HEK293 (cell line): ENCODE measurements at regions not wholly inside any gene's neighbourhood (a gene's known extent, or its start where the extent isn't known, plus 50 kb on each side); places are given as distances from the start of the nearest gene placed in this dataset.

ENCODE experiments used
- CTCF ChIA-PET: fragments of 350-600 bp; formaldehyde crosslinking; extraction: SDS; loops from one replicate; lab custom pipeline; 2021; ENCODE audit warnings: antibody characterized with exemption; lab: Yijun Ruan, JAX
- POLR2A ChIA-PET: fragments of 300-600 bp; formaldehyde crosslinking; extraction: SDS; loops from one replicate; lab custom pipeline; 2020; ENCODE audit warnings: antibody characterized with exemption, inconsistent platforms; lab: Yijun Ruan, JAX
- H3K27ac ChIP-seq: fragments of 200-500 bp; sonication (Bioruptor generic); 2 replicates; pipeline ENCODE4 v1.5.1; 2014; ENCODE audit warnings: low read depth, low read length, control low read depth, inconsistent platforms; ENCODE audit errors: extremely low read depth
- H3K36me3 ChIP-seq, 2 experiments: fragments of 200-500 bp in 1 of 2; sonication (Bioruptor generic) in 1 of 2; 1 replicate in 1 of 2; 2 replicates in 1 of 2; pipeline ENCODE4 v1.5.1; 2014 to 2017; ENCODE audit warnings: inconsistent platforms in 2 of 2, low read length in 2 of 2; ENCODE audit not compliant: control insufficient read depth in 2 of 2, insufficient read depth in 1 of 2
- H3K4me1 ChIP-seq: fragments of 200-500 bp; sonication (Bioruptor generic); 2 replicates; pipeline ENCODE4 v1.5.1; 2014; ENCODE audit warnings: mild to moderate bottlenecking, low read length, inconsistent platforms; ENCODE audit not compliant: control insufficient read depth, insufficient read depth
- H3K4me3 ChIP-seq: 2 replicates; pipeline ENCODE4 v1.5.1; 2011; ENCODE audit warnings: low read depth, mild to moderate bottlenecking, control low read depth, low read length, moderate library complexity
- H3K9me3 ChIP-seq: fragments of 200-500 bp; sonication (Bioruptor generic); 2 replicates; pipeline ENCODE4 v1.5.1; 2014; ENCODE audit warnings: low read depth, low read length, inconsistent platforms; ENCODE audit not compliant: control insufficient read depth, insufficient read depth
- RBAK ChIP-seq: fragments of 450-650 bp; formaldehyde crosslinking; IDR thresholded peaks from 2 replicates; pipeline ENCODE4 v1.5.1; 2016; ENCODE audit warnings: missing biosample characterization, missing genetic modification characterization
- TCF7L2 ChIP-seq: IDR thresholded peaks from 2 replicates; pipeline ENCODE4 v1.6.1; 2011; ENCODE audit warnings: low read depth, mild to moderate bottlenecking, inconsistent platforms, low read length, moderate library complexity, borderline replicate concordance
- TSHZ1 ChIP-seq: fragments of 450-650 bp; formaldehyde crosslinking; IDR thresholded peaks from 2 replicates; pipeline ENCODE4 v1.5.1; 2016; ENCODE audit warnings: missing biosample characterization, missing genetic modification characterization, borderline replicate concordance
- ZBTB17 ChIP-seq: fragments of 450-650 bp; formaldehyde crosslinking; IDR thresholded peaks from 2 replicates; pipeline ENCODE4 v1.5.1; 2016; ENCODE audit warnings: missing biosample characterization, missing genetic modification characterization
- ZBTB44 ChIP-seq: fragments of 450-650 bp; IDR thresholded peaks from 2 replicates; pipeline ENCODE4 v1.5.1; 2018; ENCODE audit warnings: missing biosample characterization, mild to moderate bottlenecking, missing genetic modification characterization
- ZFP37 ChIP-seq: fragments of 450-650 bp; formaldehyde crosslinking; IDR thresholded peaks from 2 replicates; pipeline ENCODE4 v1.5.1; 2016; ENCODE audit warnings: missing biosample characterization, missing genetic modification characterization
- ZIC2 ChIP-seq: fragments of 450-650 bp; formaldehyde crosslinking; IDR thresholded peaks from 2 replicates; pipeline ENCODE4 v1.5.1; 2016; ENCODE audit warnings: missing biosample characterization, missing genetic modification characterization
- ZNF302 ChIP-seq: fragments of 450-650 bp; formaldehyde crosslinking; IDR thresholded peaks from 2 replicates; pipeline ENCODE4 v1.5.1; 2016; ENCODE audit warnings: missing biosample characterization, missing genetic modification characterization, low read depth
- ZNF354C ChIP-seq: fragments of 450-650 bp; formaldehyde crosslinking; IDR thresholded peaks from 2 replicates; pipeline ENCODE4 v1.5.1; 2016; ENCODE audit warnings: missing biosample characterization, missing genetic modification characterization, low read depth, borderline replicate concordance
- ZNF362 ChIP-seq: fragments of 450-650 bp; formaldehyde crosslinking; IDR thresholded peaks from 2 replicates; pipeline ENCODE4 v1.5.1; 2016; ENCODE audit warnings: missing biosample characterization, missing genetic modification characterization
- ZNF398 ChIP-seq: fragments of 450-650 bp; formaldehyde crosslinking; IDR thresholded peaks from 2 replicates; pipeline ENCODE4 v1.5.1; 2017; ENCODE audit warnings: missing biosample characterization, missing genetic modification characterization
- ZNF488 ChIP-seq: fragments of 450-650 bp; formaldehyde crosslinking; IDR thresholded peaks from 2 replicates; pipeline ENCODE4 v1.5.1; 2016; ENCODE audit warnings: missing biosample characterization, missing genetic modification characterization
- ZNF514 ChIP-seq: fragments of 450-650 bp; formaldehyde crosslinking; IDR thresholded peaks from 2 replicates; pipeline ENCODE4 v1.5.1; 2016; ENCODE audit warnings: missing biosample characterization, missing genetic modification characterization
- ZNF544 ChIP-seq: fragments of 450-650 bp; formaldehyde crosslinking; IDR thresholded peaks from 2 replicates; pipeline ENCODE4 v1.5.0; 2017; ENCODE audit warnings: missing biosample characterization, missing genetic modification characterization
- ZNF549 ChIP-seq: fragments of 450-650 bp; IDR thresholded peaks from 2 replicates; pipeline ENCODE4 v1.5.1; 2018; ENCODE audit warnings: missing biosample characterization, missing genetic modification characterization, mild to moderate bottlenecking, inconsistent platforms, moderate library complexity
- ZNF610 ChIP-seq: fragments of 450-650 bp; formaldehyde crosslinking; IDR thresholded peaks from 2 replicates; pipeline ENCODE4 v1.5.1; 2016; ENCODE audit warnings: missing biosample characterization, missing genetic modification characterization, borderline replicate concordance
- ZNF654 ChIP-seq: fragments of 450-650 bp; formaldehyde crosslinking; IDR thresholded peaks from 2 replicates; pipeline ENCODE4 v1.5.1; 2016; ENCODE audit warnings: low read depth, missing biosample characterization, missing genetic modification characterization
- ZNF692 ChIP-seq: fragments of 450-650 bp; formaldehyde crosslinking; IDR thresholded peaks from 2 replicates; pipeline ENCODE4 v1.5.1; 2016; ENCODE audit warnings: missing biosample characterization, missing genetic modification characterization
- ZNF837 ChIP-seq: fragments of 450-650 bp; formaldehyde crosslinking; IDR thresholded peaks from 2 replicates; pipeline ENCODE4 v1.5.1; 2016; ENCODE audit warnings: missing biosample characterization, missing genetic modification characterization

- no peaks in the 10 kb centered on the region for H3K4me1 ChIP-seq
Measured at GRCh38 chr3:152123457-152123856, 145.3 kb upstream of the MBNL1 start.

GRCh38 chr3:152126260-152126659 lies 142.5 kb upstream of the MBNL1 start:
- no peak overlapping the region for H3K4me3 ChIP-seq
- H3K27ac ChIP-seq = no peak overlapping the region
- no peaks in the 10 kb centered on the region for H3K9me3 ChIP-seq
- H3K36me3 ChIP-seq = no peaks in the 10 kb centered on the region
- H3K4me1 ChIP-seq = no peaks in the 10 kb centered on the region
- CTCF ChIA-PET = no interaction called here
- POLR2A ChIA-PET = no interaction called here
- TF ChIP-seq ZIC2 (tag by site-specific recombination) = no peak
- TF ChIP-seq ZNF488 (tag by site-specific recombination) = no peak
- no peak for TF ChIP-seq ZNF837 (tag by site-specific recombination)
- TF ChIP-seq ZNF398 (tag by site-specific recombination) = no peak
- TF ChIP-seq ZBTB44 = no peak
- no peak for TF ChIP-seq ZNF610 (tag by site-specific recombination)
- TF ChIP-seq RBAK (tag by site-specific recombination) = no peak
- TF ChIP-seq ZNF544 (tag by site-specific recombination) = no peak
- TF ChIP-seq ZNF692 (tag by site-specific recombination) = no peak

More at GRCh38 chr3:152123457-152123856, 145.3 kb upstream of the MBNL1 start:
- H3K4me3 ChIP-seq = no peak overlapping the region
- H3K36me3 ChIP-seq = no peaks in the 10 kb centered on the region
- no peak overlapping the region for H3K27ac ChIP-seq
- ChIA-PET POLR2A (no interaction called here), CTCF (interaction anchor here (0.6 kb wide), 1 partner anchor 59 kb away, joined by 3 read pairs; no protein-coding TSS in a partner anchor)
- TF ChIP-seq ZNF654 (tag by site-specific recombination) (no peak), ZBTB17 (tag by site-specific recombination) (no peak), TCF7L2 (no peak), ZNF354C (tag by site-specific recombination) (no peak), ZNF692 (tag by site-specific recombination) (no peak), ZNF549 (tag by site-specific recombination) (no peak), ZNF362 (tag by site-specific recombination) (no peak), ZNF302 (tag by site-specific recombination) (no peak), ZFP37 (no peak), TSHZ1 (tag by site-specific recombination) (no peak), ZNF514 (tag by site-specific recombination) (no peak)
- H3K9me3 ChIP-seq = no peaks in the 10 kb centered on the region
